ENCODE measurements at regions not wholly inside any gene's neighbourhood (a gene's known extent, or its start where the extent isn't known, plus 50 kb on each side); places are given as distances from the start of the nearest gene placed in this dataset.
A peak's percentile ranks its signal among the peaks of the same experiment; 100 is the strongest.

DNA sequence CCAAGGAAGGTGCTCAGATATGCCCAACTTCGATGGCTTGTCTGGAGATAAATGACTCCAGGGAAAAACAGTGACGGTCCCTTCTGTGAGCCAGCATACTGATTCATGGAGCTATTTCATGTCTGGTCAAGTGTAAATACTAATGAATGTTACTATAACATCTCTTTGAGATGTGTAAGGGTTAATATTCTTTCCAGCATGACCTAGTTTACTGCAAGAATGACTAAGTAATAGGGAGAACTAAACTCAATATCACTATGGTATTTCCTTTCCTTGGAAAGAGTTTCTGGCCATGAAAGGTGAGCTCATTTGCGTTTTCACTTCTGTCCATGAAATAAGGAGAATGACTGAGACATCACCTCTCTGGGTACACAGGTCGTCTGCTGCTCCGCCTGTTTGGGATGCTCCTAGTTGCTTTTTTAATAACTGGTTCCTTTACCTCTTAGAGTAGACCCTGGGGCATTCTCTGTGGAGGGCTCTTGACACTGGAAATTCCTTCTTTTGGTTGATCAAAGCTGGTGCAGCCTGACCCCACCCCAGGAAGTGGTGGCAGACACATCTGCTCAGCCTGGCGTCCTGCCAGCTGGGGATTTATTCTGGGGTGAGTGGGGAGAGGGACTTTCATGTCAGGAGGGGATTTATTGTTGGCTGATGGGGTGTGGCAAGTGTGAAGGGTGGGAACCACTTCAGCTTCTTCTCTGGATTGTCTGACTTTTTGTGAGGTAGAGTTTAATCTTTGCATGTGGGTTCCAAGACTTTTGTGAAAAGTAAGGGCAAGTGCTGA, 250.0 kb upstream of the MPDZ start:
- Histone ChIP-seq H3K4me3 (ENCODE audit: control insufficient read depth in 2 of 3, extremely low read depth in 1 of 3, insufficient read depth in 2 of 3, low read depth in 1 of 3, low read length in 3 of 3) (no peak overlapping the region), H3K4me1 (ENCODE audit: control insufficient read depth, extremely low read depth, insufficient read depth, low read length) (peaks cover 13% of the 10 kb centered on the region), H3K79me2 (ENCODE audit: control insufficient read depth, insufficient read depth, low read length) (no peaks in the 10 kb centered on the region), H3K36me3 (ENCODE audit: control insufficient read depth in 2 of 2, extremely low read depth in 1 of 2, insufficient read depth in 2 of 2, low read length in 2 of 2) (no peaks in the 10 kb centered on the region), H4K20me1 (ENCODE audit: control insufficient read depth, extremely low read depth, insufficient read depth, low read length) (no peaks in the 10 kb centered on the region), H3K9me3 (ENCODE audit: control insufficient read depth, low read depth, low read length) (no peaks in the 10 kb centered on the region), H2AFZ (ENCODE audit: control insufficient read depth, low read length) (no peak overlapping the region), H3K27me3 (ENCODE audit: control insufficient read depth, extremely low read depth, insufficient read depth, low read length) (no peaks in the 10 kb centered on the region), H3K4me2 (ENCODE audit: control insufficient read depth, extremely low read depth, insufficient read depth, low read depth, low read length) (peak overlapping the region; percentile 49), H3K27ac (ENCODE audit: control insufficient read depth, insufficient read depth, low read length) (no peak overlapping the region), H3K9ac (ENCODE audit: control insufficient read depth, extremely low read depth, insufficient read depth, low read length) (no peak overlapping the region), H3K9me1 (ENCODE audit: control insufficient read depth, extremely low read depth, insufficient read depth, low read length) (no peaks in the 10 kb centered on the region)
- FAIRE-seq (peak; percentile 72), DNase-seq (ENCODE audit: low read depth, low spot score) (peak; percentile 33)
- dilution Hi-C loops (cut with MboI; ENCODE audit: extremely low pct_ligation_motif_present, low sequenced_read_pairs): no loop called here
- TF ChIP-seq, protein P1, sequence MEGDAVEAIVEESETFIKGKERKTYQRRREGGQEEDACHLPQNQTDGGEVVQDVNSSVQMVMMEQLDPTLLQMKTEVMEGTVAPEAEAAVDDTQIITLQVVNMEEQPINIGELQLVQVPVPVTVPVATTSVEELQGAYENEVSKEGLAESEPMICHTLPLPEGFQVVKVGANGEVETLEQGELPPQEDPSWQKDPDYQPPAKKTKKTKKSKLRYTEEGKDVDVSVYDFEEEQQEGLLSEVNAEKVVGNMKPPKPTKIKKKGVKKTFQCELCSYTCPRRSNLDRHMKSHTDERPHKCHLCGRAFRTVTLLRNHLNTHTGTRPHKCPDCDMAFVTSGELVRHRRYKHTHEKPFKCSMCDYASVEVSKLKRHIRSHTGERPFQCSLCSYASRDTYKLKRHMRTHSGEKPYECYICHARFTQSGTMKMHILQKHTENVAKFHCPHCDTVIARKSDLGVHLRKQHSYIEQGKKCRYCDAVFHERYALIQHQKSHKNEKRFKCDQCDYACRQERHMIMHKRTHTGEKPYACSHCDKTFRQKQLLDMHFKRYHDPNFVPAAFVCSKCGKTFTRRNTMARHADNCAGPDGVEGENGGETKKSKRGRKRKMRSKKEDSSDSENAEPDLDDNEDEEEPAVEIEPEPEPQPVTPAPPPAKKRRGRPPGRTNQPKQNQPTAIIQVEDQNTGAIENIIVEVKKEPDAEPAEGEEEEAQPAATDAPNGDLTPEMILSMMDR (optimal IDR thresholded peaks at IDR 0.05 in 1 of 3, IDR thresholded peaks at IDR 0.05 in 1 of 3, conservative IDR thresholded peaks at IDR 0.05 in 1 of 3; ENCODE audit: extremely low read depth in 1 of 3, insufficient read depth in 2 of 3, low read length in 3 of 3): no peak
- TF ChIP-seq EZH2 (IDR thresholded peaks at IDR 0.05; ENCODE audit: low read length): no peak

DNA sequence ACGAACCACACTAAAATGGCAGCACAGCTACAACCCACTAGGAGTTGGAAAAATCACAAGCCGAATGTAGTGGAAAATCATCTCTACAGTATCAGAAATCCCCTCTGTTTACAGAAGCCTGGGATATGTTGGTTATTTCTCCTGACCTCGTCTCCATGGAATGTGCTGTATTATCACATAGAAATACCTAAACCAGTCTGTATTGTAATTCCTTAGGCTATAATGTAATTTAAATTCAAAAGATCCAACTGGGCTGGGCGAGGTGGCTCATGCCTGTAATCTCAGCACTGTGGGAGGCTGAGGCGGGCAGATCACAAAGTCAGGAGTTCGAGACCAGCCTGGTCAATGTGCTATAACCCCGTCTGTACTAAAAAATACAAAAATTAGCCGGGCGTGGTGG, 244.8 kb upstream of the MPDZ start:
- FAIRE-seq (no peak), DNase-seq (ENCODE audit: low read depth, low spot score) (no peak)
- H3K9ac ChIP-seq (ENCODE audit: control insufficient read depth, extremely low read depth, insufficient read depth, low read length): no peak overlapping the region
- H3K4me3 ChIP-seq (ENCODE audit: control insufficient read depth in 2 of 3, extremely low read depth in 1 of 3, insufficient read depth in 2 of 3, low read depth in 1 of 3, low read length in 3 of 3): no peak overlapping the region
- no peaks in the 10 kb centered on the region for H3K9me3 ChIP-seq (ENCODE audit: control insufficient read depth, low read depth, low read length)
- no peak overlapping the region for H2AFZ ChIP-seq (ENCODE audit: control insufficient read depth, low read length)
- peaks cover 6% of the 10 kb centered on the region for H3K4me1 ChIP-seq (ENCODE audit: control insufficient read depth, extremely low read depth, insufficient read depth, low read length)
- no peaks in the 10 kb centered on the region for H3K27me3 ChIP-seq (ENCODE audit: control insufficient read depth, extremely low read depth, insufficient read depth, low read length)
- no peaks in the 10 kb centered on the region for H3K36me3 ChIP-seq (ENCODE audit: control insufficient read depth in 2 of 2, extremely low read depth in 1 of 2, insufficient read depth in 2 of 2, low read length in 2 of 2)
- dilution Hi-C loops (cut with MboI; ENCODE audit: extremely low pct_ligation_motif_present, low sequenced_read_pairs): no loop called here
- TF ChIP-seq, protein P1 (optimal IDR thresholded peaks at IDR 0.05 in 1 of 3, IDR thresholded peaks at IDR 0.05 in 1 of 3, conservative IDR thresholded peaks at IDR 0.05 in 1 of 3; ENCODE audit: extremely low read depth in 1 of 3, insufficient read depth in 2 of 3, low read length in 3 of 3): no peak
- no peaks in the 10 kb centered on the region for H4K20me1 ChIP-seq (ENCODE audit: control insufficient read depth, extremely low read depth, insufficient read depth, low read length)
- no peak overlapping the region for H3K4me2 ChIP-seq (ENCODE audit: control insufficient read depth, extremely low read depth, insufficient read depth, low read depth, low read length)
- H3K9me1 ChIP-seq (ENCODE audit: control insufficient read depth, extremely low read depth, insufficient read depth, low read length): no peaks in the 10 kb centered on the region
- H3K27ac ChIP-seq (ENCODE audit: control insufficient read depth, insufficient read depth, low read length): no peak overlapping the region
- no peaks in the 10 kb centered on the region for H3K79me2 ChIP-seq (ENCODE audit: control insufficient read depth, insufficient read depth, low read length)

Measured in keratinocyte (primary cell).